Ishikawa (cell line): ENCODE measurements at regions not wholly inside any gene's neighbourhood (a gene's known extent, or its start where the extent isn't known, plus 50 kb on each side); places are given as distances from the start of the nearest gene placed in this dataset.

Experiments
- CEBPB ChIP-seq: IDR thresholded peaks from 2 replicates; pipeline ENCODE4 v1.6.1; 2012
- CREB1 ChIP-seq: IDR thresholded peaks from 2 replicates; pipeline ENCODE4 v1.6.1; 2012; ENCODE audit warnings: low read depth
- EGR1 ChIP-seq: IDR thresholded peaks from 2 replicates; pipeline ENCODE4 v1.6.1; 2012
- EP300 ChIP-seq: IDR thresholded peaks from 2 replicates; pipeline ENCODE4 v1.6.1; 2012; ENCODE audit warnings: borderline replicate concordance
- FOXM1 ChIP-seq: IDR thresholded peaks from 2 replicates; pipeline ENCODE4 v1.6.1; 2012; ENCODE audit warnings: low read depth, borderline replicate concordance
- MAX ChIP-seq: IDR thresholded peaks from 2 replicates; pipeline ENCODE4 v1.6.1; 2012
- NFIC ChIP-seq: IDR thresholded peaks from 2 replicates; pipeline ENCODE4 v1.6.1; 2012
- RAD21 ChIP-seq: IDR thresholded peaks from 2 replicates; pipeline ENCODE4 v1.6.1; 2012; ENCODE audit warnings: low read depth
- REST ChIP-seq: IDR thresholded peaks from 2 replicates; pipeline ENCODE4 v1.6.1; 2012; ENCODE audit warnings: low read depth, mild to moderate bottlenecking
- TAF1 ChIP-seq: IDR thresholded peaks from 2 replicates; pipeline ENCODE4 v1.6.1; 2012; ENCODE audit warnings: low read depth, mild to moderate bottlenecking
- TCF12 ChIP-seq: IDR thresholded peaks from 2 replicates; pipeline ENCODE4 v1.6.1; 2012; ENCODE audit warnings: low read depth
- TEAD4 ChIP-seq: IDR thresholded peaks from 2 replicates; pipeline ENCODE4 v1.6.1; 2012
- USF1 ChIP-seq: IDR thresholded peaks from 2 replicates; pipeline ENCODE4 v1.6.1; 2012
- YY1 ChIP-seq: IDR thresholded peaks from 2 replicates; pipeline ENCODE4 v1.6.1; 2012; ENCODE audit warnings: low read depth
- ZBTB7A ChIP-seq: IDR thresholded peaks from 2 replicates; pipeline ENCODE4 v1.6.1; 2012; ENCODE audit warnings: low read depth

- TF ChIP-seq YY1 (no peak), USF1 (no peak), CREB1 (no peak), ZBTB7A (no peak), RAD21 (no peak), CEBPB (no peak), NFIC (no peak), TCF12 (no peak), REST (no peak), EP300 (no peak), TAF1 (no peak), TEAD4 (no peak), EGR1 (no peak), MAX (no peak), FOXM1 (no peak)
Measured at GRCh38 chr2:226600802-226601201, 198.8 kb downstream of the IRS1 start.

- TF ChIP-seq TAF1: no peak
Measured at GRCh38 chr2:226600184-226600583, 199.4 kb downstream of the IRS1 start.

- TF ChIP-seq TCF12 (no peak), REST (no peak), EP300 (no peak), USF1 (no peak), CREB1 (no peak), NFIC (no peak), TEAD4 (no peak), EGR1 (no peak), TAF1 (no peak), RAD21 (no peak), MAX (no peak), YY1 (no peak), ZBTB7A (no peak), CEBPB (no peak)
Measured at GRCh38 chr2:226589043-226589442, 210.6 kb downstream of the IRS1 start.

- no peak for TF ChIP-seq NFIC
- TF ChIP-seq FOXM1: no peak
Measured at GRCh38 chr2:226585130-226585561, 214.5 kb downstream of the IRS1 start.

- TF ChIP-seq RAD21 (no peak), TEAD4 (no peak), CEBPB (no peak), REST (no peak), MAX (no peak), USF1 (no peak), TAF1 (no peak), ZBTB7A (no peak), TCF12 (no peak), EGR1 (no peak), FOXM1 (no peak), EP300 (no peak), YY1 (no peak)
Measured at GRCh38 chr2:226584518-226585055, 215.0 kb downstream of the IRS1 start.
